Stimulated activated CD8-positive, alpha-beta memory T cell treated with anti-CD3 and anti-CD28 coated beads, Interleukin-12 subunit alpha, Interleukin-12 subunit beta, amount 100 ng/mL, for 24 hours (primary cell): ENCODE measurements at regions not wholly inside any gene's neighbourhood (a gene's known extent, or its start where the extent isn't known, plus 50 kb on each side); places are given as distances from the start of the nearest gene placed in this dataset.
"Not testable (repeated sequence)": the region's sequence is repeated elsewhere in the genome, so short reads cannot be mapped to it uniquely, and the experiment has no call there.

Source experiments
- DNase-seq: peaks from one replicate; pipeline ENCODE4 v3.0.0-alpha.2; 2020; ENCODE audit errors: extremely low read depth

- DNase-seq, result no peak
Observed at GRCh38 chr4:141458501-141458900, 177.9 kb upstream of the IL15 start.

DNA sequence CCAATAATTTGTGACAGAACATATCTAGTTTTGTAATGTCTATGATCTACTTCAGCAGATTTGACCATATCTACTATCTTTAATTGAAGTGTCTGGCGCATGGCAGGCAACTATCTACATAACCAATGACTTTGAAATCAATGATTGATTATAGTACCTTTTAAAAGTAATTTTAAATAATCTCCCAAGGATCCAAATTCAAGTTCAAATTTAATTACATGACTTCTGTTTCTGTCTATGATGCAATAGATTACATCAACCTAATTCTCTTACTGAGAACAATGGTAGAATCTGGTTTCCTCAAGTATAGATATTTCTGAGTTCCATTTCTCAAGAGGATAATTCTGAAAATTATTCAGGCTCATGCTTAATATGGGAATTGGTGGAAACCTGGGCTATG, 177.4 kb upstream of the IL15 start:
- no peak for DNase-seq

- DNase-seq, result no peak
Observed at GRCh38 chr4:141462361-141462760, 174.0 kb upstream of the IL15 start.

DNA sequence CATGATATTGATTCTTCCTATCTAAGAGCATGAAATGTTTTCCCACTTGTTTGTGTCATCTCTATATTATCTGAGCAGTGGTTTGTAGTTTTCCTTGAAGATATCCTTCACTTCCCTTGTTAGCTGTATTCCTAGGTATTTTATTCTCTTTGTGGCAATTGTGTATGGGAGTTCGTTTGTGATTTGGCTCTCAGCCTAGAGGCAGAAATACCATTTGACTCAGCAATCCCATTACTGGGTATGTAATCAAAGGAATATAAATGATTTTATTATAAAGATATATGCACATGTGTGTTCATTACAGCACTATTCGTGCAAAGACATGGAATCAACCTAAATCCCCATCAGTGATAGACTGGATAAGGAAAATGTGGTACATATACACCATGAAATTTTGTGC, 172.7 kb upstream of the IL15 start:
- DNase-seq, result no peak

- DNase-seq, result no peak
Observed at GRCh38 chr4:141464366-141464765, 172.0 kb upstream of the IL15 start.

DNA sequence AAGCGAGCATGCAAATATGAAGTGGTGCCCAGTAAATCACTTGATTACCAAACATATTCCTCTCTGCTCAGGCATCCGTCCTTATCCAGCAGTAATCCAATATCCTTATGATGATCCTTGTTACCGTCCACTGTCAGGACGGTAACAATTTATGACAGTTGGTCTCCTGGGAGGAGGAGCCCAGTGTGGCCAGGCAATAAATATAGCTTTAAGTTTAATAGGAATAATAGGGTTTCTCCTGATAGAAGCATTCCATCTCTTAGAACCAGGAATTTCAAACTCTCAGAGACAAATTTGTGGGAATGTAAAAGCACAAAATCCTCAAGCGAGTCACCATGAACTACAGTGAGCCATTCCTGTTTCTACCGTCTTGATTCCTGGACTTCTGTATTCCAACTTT, 171.2 kb upstream of the IL15 start:
- no peak for DNase-seq

GRCh38 chr4:141467225-141467624, 169.2 kb upstream of the IL15 start:
- DNase-seq, result no peak

- no peak for DNase-seq
Observed at GRCh38 chr4:141469392-141469791, 167.0 kb upstream of the IL15 start.

DNA sequence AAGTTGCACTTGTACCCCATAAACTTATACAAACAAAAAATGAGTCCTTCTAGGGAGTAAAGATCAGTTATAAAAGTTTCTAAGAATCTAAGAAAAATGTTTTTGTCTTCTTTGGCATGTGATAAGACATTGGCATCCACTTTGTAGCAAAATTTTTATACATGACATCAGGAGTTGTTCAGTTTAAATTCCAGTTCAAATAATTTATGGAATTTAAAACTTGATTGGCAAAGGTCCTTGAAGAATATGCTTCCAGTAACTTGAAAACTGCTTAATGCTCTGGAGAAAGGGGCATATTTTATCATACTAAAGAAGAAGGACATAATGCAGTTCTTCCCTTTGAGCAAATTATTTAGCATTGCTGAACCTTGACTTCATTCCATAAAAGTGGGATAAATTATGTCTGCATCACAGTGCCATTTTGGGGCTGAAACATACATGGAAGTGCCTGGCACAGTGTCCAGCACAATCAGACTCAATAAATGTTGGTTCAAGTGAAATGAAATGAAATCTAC, 163.3 kb upstream of the IL15 start:
- DNase-seq, result no peak

DNA sequence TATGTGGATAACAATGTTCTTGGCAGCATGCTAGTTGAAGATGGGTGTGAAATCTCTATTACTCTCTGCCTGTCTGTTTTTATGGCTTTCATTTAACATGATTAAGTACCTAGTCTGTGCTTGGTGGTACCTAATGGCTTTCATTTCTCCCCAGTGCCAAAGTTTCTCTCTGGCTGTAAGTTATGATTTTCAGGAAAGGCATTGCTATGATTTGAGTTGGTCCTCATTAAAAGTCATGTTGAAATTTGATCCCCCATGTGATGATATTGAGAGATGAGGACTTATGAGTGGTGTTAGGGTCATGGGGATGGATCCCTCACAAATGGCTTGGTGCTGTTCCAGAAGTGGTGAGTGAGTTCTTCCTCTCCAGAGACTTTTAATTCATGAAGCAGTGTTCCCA, 162.4 kb upstream of the IL15 start:
- no peak for DNase-seq

DNA sequence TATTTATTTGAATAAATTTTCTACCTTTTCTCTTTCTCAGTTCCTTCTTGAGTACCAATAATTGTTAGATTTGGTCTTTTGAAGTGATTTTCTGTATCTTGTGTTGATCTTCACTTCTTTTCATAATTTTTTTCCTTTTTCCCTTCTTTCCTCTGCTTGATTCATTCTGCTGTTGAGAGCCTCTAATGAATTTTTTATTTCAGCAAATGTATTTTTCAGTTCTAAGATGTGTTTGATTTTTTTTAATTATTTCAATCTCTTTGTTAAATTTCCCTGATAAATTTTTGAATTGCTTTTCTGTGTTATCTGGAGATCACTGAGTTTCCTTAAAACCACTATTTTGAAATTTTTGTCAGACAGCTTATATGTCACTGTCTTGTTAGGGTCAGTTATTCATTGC, 155.4 kb upstream of the IL15 start:
- DNase-seq, result no peak

GRCh38 chr4:141484298-141484697, 152.1 kb upstream of the IL15 start:
- not testable (repeated sequence) for DNase-seq

GRCh38 chr4:141486375-141486997, 149.9 kb upstream of the IL15 start:
- no peak for DNase-seq

- DNase-seq, result no peak
Observed at GRCh38 chr4:141497627-141498026, 138.8 kb upstream of the IL15 start.

DNA sequence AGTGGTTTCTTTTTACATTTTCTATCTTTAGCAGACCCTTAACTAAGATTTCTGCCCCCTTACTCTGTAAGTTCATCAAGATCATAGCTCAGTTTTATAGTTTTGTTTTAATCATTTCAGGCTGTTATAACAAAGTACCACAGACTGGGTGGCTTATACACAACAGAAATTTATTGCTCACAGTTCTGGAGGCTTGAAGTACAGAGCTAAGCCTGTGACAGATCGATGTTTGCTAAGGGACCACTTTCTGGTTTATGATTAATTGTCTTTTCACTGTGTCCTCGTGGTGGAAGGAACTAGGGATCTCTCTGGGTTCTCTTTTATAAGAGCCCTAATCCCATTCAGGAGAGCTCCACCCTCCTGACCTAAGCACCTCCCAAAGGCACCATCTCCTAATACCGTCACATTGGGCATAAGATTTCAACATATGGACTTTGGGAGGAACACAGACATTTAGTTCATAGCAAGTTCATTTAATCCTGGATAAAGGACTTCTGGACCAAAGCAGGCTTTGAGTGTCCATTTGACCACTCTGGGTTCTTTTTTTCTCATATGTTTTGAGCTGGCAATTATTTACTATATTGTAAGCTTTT, 137.0 kb upstream of the IL15 start:
- DNase-seq, result no peak

GRCh38 chr4:141501395-141501794, 135.0 kb upstream of the IL15 start:
- no peak for DNase-seq

DNA sequence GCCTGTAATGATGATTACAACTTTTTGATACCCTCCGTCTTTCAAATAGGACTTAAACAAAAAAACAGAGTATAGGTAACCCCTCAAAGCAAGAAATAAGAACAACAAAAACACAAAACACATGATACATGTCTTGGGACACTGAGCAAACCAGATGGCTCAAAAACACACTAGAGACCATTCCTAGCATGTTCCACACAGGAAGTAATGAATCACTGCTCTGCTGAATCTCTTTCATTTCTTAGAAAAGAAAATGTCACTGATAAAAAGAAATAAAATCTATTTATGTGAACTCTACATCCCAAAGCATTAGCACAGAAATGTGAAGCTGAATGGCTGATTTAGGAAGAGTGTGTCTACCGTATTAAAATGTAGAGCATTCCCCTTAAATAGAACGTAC, 134.5 kb upstream of the IL15 start:
- DNase-seq, result no peak

- DNase-seq, result no peak
Observed at GRCh38 chr4:141502755-141503154, 133.6 kb upstream of the IL15 start.

DNA sequence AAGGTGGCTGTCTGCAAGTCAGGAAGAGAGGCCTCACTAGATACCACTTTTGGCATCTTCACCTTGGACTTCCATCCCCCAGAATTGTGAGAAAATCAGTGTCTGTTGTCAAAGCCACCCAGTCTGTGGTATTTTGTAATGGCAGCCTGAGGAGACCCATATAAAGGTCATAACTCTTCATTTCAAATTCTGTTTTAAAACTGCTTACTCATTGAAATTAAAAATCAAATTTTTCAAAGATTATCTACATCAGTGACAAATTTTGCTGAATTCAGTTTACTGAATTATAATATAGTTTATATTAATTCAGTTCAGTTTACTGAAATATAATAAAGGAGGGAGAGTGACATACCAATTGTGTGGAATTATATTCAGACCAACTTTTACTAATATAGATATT, 133.1 kb upstream of the IL15 start:
- no peak for DNase-seq

DNA sequence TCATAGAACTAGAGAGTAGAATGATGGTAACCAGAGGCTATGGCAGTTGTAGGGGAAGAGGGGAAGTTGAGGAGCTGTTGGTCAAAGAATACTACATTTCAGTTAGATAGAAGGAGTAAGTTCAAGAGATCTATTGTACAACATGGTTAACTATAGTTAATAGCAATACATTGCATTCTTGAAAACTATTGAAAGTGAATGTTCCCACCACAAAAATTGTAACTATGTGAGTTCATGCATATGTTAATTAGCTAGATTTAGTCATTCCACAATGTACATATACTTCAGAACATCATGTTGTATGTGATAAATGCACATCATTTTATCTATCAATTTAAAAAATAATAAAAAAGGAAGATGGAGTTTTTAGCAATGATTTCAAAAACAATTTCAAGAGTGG, 125.3 kb upstream of the IL15 start:
- no peak for DNase-seq

DNA sequence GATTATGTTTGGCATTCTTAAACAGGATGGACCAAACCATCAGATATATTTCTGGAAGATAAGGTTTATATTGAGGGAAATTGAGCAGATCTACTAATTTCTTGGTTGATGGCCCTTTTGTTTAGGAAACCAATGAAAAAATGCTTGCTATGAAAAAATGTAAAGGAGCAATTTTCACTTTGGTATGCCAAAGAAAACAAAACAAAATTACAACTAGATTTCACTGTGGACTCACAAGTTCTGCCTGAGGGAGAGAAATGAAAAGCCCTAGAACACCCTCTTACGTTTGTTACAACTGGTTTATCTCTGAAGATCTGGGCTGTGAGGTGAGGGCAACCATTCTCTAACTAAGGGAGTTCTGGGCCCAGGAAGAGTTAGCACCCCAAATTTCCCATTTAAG, 122.5 kb upstream of the IL15 start:
- no peak for DNase-seq

DNA sequence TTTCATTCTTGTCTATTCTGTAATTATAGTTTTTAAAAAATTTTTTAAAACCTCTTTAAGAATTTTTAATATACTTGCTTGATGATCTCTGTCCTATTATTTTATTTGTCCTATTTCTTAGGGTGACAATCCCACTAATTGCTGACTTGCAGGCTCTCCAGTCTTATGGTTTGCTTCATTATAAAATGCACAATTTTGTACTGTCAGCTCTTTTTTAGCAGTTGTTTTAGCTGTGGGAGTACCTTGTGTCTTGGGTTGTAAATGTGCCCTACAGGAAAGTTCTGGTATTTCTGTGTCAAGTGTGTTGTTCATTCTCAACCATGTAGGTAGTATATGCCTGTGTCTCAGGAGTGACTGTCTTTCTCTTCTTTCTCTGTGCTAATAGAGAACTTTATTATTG, 118.2 kb upstream of the IL15 start:
- DNase-seq, result no peak

- no peak for DNase-seq
Observed at GRCh38 chr4:141524116-141524515, 112.3 kb upstream of the IL15 start.

- DNase-seq, result no peak
Observed at GRCh38 chr4:141524841-141525240, 111.5 kb upstream of the IL15 start.
